NCI-H128 (cell line): ENCODE measurements at regions not wholly inside any gene's neighbourhood (a gene's known extent, or its start where the extent isn't known, plus 50 kb on each side); places are given as distances from the start of the nearest gene placed in this dataset.

Experiments
- DNase-seq: peaks from one replicate; lab custom pipeline; 2025; ENCODE audit not compliant: unreplicated experiment; lab: John Stamatoyannopoulos, UW

- DNase-seq, result no peak
Observed at GRCh38 chr1:106780066-106780465, 276.4 kb upstream of the PRMT6 start.

- no peak for DNase-seq
Observed at GRCh38 chr1:106780806-106781569, 275.5 kb upstream of the PRMT6 start.

GRCh38 chr1:106785176-106785575, 271.3 kb upstream of the PRMT6 start:
- no peak for DNase-seq

- no peak for DNase-seq
Observed at GRCh38 chr1:106787520-106787919, 269.0 kb upstream of the PRMT6 start.

DNA sequence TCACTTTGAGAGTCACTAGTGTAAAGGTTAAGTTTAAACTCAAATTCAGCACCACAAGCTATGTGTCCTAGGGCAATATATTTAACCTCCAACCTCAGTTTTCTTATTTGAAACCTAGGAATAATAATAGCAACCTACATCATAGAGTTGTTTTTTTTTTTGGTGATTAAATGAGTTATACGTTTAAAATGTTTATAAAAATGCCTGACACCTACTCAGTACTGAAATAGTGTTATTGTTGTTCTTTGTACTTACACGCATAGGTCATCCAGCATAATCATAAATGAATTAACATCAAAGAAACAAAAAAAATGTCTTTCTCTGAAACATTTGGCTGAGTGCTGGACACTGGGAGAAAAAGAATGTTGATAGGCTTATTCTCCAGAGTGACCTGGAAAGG, 266.8 kb upstream of the PRMT6 start:
- no peak for DNase-seq

- no peak for DNase-seq
Observed at GRCh38 chr1:106791041-106791440, 265.4 kb upstream of the PRMT6 start.

GRCh38 chr1:106793651-106794050, 262.8 kb upstream of the PRMT6 start:
- DNase-seq, result no peak

DNA sequence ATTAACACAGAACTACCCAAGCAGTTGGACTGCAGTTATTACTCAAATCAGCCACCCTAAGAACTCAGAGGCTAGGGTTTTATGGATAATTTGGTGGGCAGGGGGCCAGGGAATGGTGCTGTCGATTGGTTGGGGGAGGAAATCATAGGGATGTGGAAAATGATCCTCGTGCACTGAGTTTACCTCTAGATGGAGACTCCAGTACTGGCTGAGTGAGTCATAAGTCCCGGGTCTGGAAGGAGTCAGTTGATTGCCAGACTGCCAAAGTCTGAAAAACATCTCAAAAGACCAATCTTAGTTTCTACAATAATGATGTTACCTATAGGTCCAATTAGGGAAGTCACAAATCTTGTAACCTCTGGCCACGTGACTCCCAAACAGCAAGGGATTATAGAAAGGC, 257.5 kb upstream of the PRMT6 start:
- DNase-seq, result no peak

DNA sequence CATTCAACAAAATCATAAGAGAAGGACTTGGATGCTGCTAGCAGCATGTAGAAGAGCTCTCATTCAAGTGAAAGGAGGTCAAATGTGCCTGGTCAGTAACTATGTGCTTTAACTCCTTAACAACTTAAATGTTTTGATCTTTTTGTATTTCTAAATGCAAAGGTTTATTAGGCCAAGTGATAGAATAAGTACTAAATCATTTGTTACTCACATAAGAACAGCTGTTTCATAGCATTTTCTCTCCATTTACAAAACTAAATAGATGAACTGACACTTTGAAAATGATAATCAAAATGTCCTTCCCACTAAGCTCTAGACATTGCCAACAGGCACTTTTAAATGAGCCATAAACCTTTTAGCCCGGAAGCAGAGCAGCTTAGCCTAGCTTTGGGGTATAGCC, 254.3 kb upstream of the PRMT6 start:
- DNase-seq, result no peak

DNA sequence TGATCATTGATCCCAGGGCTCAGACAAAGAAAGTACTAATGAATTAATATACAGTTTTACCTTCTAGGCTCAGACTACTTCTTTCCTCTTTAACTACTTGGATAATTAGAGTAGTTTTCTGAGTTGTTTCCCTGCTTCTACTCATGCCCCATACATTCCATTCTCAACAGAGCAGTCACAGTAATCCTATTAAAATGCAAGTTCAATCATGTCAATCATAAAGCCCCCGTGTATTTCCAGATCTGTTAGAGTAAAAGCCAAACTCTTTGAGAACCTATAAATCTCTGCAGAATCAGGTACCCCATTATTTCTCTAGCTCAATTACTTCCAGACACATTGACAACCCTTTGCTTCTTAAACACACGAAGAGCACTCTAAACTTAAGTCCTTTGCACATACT, 242.1 kb upstream of the PRMT6 start:
- no peak for DNase-seq

GRCh38 chr1:106817575-106817974, 238.9 kb upstream of the PRMT6 start:
- DNase-seq, result no peak

GRCh38 chr1:106831511-106831910, 225.0 kb upstream of the PRMT6 start:
- DNase-seq, result no peak

- DNase-seq, result no peak
Observed at GRCh38 chr1:106836708-106837107, 219.8 kb upstream of the PRMT6 start.

- no peak for DNase-seq
Observed at GRCh38 chr1:106843518-106843917, 213.0 kb upstream of the PRMT6 start.

DNA sequence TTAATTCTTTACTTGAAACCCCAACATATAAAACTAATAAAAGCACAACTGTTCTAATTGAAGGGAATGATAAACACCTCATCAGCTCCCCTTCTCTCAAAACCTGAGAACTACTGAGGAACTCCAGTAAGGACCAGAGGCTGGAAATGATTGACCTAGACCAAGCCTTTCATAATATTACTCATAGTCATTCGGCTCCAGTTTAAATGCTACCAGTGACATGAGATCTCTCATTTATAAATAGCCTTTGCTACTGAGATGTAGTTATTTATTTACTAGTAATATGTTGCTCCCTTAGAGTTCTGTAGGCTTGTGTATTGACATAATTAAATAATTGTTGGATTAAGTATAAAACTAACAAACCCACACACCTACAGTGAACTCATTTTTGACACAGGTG, 209.8 kb upstream of the PRMT6 start:
- DNase-seq, result no peak

GRCh38 chr1:106861110-106861509, 195.4 kb upstream of the PRMT6 start:
- DNase-seq, result no peak

GRCh38 chr1:106868828-106869227, 187.6 kb upstream of the PRMT6 start:
- no peak for DNase-seq

DNA sequence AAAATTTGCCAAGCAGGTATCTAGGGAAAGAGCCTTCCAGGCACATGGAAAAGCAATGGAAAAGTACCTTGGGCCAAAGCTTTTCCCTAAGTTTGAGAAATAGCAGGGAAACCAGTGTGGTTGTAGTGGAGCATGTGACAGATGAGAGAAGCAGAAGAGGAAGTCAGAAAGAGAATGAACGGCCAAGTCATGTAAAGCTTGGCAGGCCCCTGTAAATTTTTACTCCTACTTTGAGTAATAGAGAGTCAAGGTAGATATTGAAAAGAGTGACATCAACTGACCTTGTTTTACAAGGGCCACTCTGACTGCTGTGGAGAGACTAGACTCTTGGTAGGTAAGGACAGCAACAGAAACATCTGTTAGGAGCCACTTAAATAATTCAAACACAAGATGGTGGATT, 180.9 kb upstream of the PRMT6 start:
- DNase-seq, result no peak

DNA sequence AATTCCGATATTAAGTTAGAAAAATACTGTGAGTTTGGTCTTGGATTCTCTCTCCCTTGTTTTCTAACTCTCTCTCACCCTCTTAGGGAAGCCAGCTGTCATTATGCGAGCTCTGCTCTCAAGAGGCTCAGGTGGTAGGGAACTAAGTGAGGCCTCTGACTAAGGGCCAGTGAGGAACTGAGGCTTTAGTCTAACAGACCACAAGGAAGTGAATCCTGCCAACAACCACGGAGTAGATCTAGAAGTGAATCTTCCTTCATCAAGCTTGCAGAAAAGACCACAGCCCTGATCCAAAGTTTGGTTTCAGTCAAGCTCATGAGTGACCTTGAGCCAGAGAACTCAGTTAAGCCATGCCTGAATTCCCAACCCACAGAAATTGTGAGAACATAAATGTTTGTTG, 180.1 kb upstream of the PRMT6 start:
- no peak for DNase-seq

- DNase-seq, result no peak
Observed at GRCh38 chr1:106879538-106879937, 176.9 kb upstream of the PRMT6 start.

GRCh38 chr1:106880226-106880625, 176.2 kb upstream of the PRMT6 start:
- DNase-seq, result no peak

DNA sequence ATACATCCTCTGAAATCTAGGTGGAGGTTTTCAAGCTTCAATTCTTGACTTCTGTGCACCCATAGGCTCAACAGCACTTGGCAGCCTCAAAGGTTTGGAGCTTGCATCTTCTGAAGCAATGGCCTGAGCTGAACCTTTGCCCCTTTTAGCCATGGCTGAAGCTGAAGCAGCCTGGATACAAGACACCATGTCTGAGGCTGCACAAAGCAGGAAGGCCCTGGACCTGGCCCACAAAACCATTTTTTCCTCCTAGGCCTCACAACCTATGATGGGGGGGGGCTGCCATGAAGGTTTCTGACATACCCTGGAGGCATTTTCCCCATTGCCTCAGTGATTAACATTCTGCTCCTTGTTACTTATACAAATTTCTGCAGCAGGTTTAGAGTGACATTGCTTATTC, 173.3 kb upstream of the PRMT6 start:
- DNase-seq, result no peak

GRCh38 chr1:106889059-106889458, 167.4 kb upstream of the PRMT6 start:
- no peak for DNase-seq
